A549 (cell line): ENCODE measurements at regions not wholly inside any gene's neighbourhood (a gene's known extent, or its start where the extent isn't known, plus 50 kb on each side); places are given as distances from the start of the nearest gene placed in this dataset.

ENCODE experiments used
- ATAC-seq, 2 experiments: fragments of 200-7000 bp in 1 of 2; fragments of >200 bp in 1 of 2; cut with Nextera tagmentation in 1 of 2; cut with Tn5 transposase in 1 of 2; 3 replicates each; pipeline versions ENCODE4 v1.8.0 to v1.9.1; 2018 to 2020; ENCODE audit warnings: mild to moderate bottlenecking in 1 of 2, moderate library complexity in 1 of 2
- CTCF ChIA-PET: fragments of 300-600 bp; sonication (Branson Sonifier 250); formaldehyde crosslinking; extraction: SDS; loops from one replicate; lab custom pipeline; 2021; ENCODE audit warnings: antibody characterized with exemption, inconsistent platforms; lab: Yijun Ruan, JAX
- POLR2A ChIA-PET: fragments of 350-600 bp; formaldehyde crosslinking; extraction: SDS; loops from one replicate; lab custom pipeline; 2021; ENCODE audit warnings: antibody characterized with exemption, inconsistent platforms; lab: Yijun Ruan, JAX
- DNase-seq, 2 experiments: peaks; one replicate each; pipeline versions ENCODE4 v3.0.0 to v3.0.0-alpha.2; 2011 to 2016; ENCODE audit warnings: low read depth in 1 of 2, low spot score in 1 of 2
- FAIRE-seq: peaks from 2 replicates; lab custom pipeline; 2011; peaks lifted over from hg19 to GRCh38; lab: Jason Lieb, UNC
- H3K27ac ChIP-seq, 2 experiments: fragments of >200 bp; sonication (Bioruptor Twin); formaldehyde crosslinking; 3 replicates each; pipeline ENCODE4 v1.5.1; 2016 to 2017
- H3K4me1 ChIP-seq: fragments of >200 bp; sonication (Bioruptor Twin); formaldehyde crosslinking; 3 replicates; pipeline ENCODE4 v1.6.1; 2016
- H3K4me2 ChIP-seq: fragments of >200 bp; sonication (Bioruptor Twin); formaldehyde crosslinking; 3 replicates; pipeline ENCODE4 v1.6.1; 2016
- H3K4me3 ChIP-seq: fragments of >200 bp; sonication (Bioruptor Twin); formaldehyde crosslinking; 3 replicates; pipeline ENCODE4 v1.5.1; 2016
- H3K9me3 ChIP-seq: fragments of >200 bp; sonication (Bioruptor Twin); formaldehyde crosslinking; 3 replicates; pipeline ENCODE4 v1.6.1; 2016
- BHLHE40 ChIP-seq: IDR thresholded peaks from 2 replicates; pipeline ENCODE4 v1.6.1; 2012; ENCODE audit warnings: low read depth, low read length, inconsistent platforms
- CBX8 ChIP-seq: fragments of 200-600 bp; sonication (generic); IDR thresholded peaks from 2 replicates; pipeline ENCODE4 v1.6.1; 2016
- CHD2 ChIP-seq: fragments of 150-350 bp; IDR thresholded peaks from 2 replicates; pipeline ENCODE4 v1.6.1; 2014; ENCODE audit warnings: low read length; ENCODE audit not compliant: partially characterized antibody
- EHF ChIP-seq: fragments of 250-450 bp; sonication (Bioruptor Pico); IDR thresholded peaks from 2 replicates; pipeline ENCODE4 v1.5.0; 2020; ENCODE audit warnings: mild to moderate bottlenecking
- ESRRA ChIP-seq: fragments of 150-350 bp; IDR thresholded peaks from 2 replicates; pipeline ENCODE4 v1.6.1; 2014; ENCODE audit warnings: mild to moderate bottlenecking, low read length, borderline replicate concordance
- FOSB ChIP-seq: fragments of 250-450 bp; sonication (Bioruptor Pico); IDR thresholded peaks from 2 replicates; pipeline ENCODE4 v1.5.0; 2020; ENCODE audit warnings: mild to moderate bottlenecking, moderate library complexity
- FOXS1 ChIP-seq: fragments of 250-450 bp; sonication (Bioruptor Pico); IDR thresholded peaks from 2 replicates; pipeline ENCODE4 v1.5.0; 2020; ENCODE audit warnings: mild to moderate bottlenecking, moderate library complexity
- GATA3 ChIP-seq: IDR thresholded peaks from 2 replicates; pipeline ENCODE4 v1.6.1; 2012; ENCODE audit warnings: borderline replicate concordance
- HOXA7 ChIP-seq: fragments of 250-450 bp; sonication (Bioruptor Pico); IDR thresholded peaks from 2 replicates; pipeline ENCODE4 v1.5.0; 2020; ENCODE audit warnings: mild to moderate bottlenecking, moderate library complexity
- HOXB13 ChIP-seq: fragments of 250-450 bp; sonication (Bioruptor Pico); IDR thresholded peaks from 2 replicates; pipeline ENCODE4 v1.5.0; 2020; ENCODE audit warnings: low read depth, mild to moderate bottlenecking, moderate library complexity
- HOXB5 ChIP-seq: fragments of 250-450 bp; sonication (Bioruptor Pico); IDR thresholded peaks from 2 replicates; pipeline ENCODE4 v1.5.0; 2020; ENCODE audit warnings: mild to moderate bottlenecking, moderate library complexity
- JUN ChIP-seq, 2 experiments: fragments of >200 bp; sonication (Bioruptor Twin); formaldehyde crosslinking; IDR thresholded peaks; 2 replicates in 1 of 2; 3 replicates in 1 of 2; pipeline ENCODE4 v1.6.1; 2016 to 2017
- JUNB ChIP-seq: fragments of >200 bp; sonication (Bioruptor Twin); formaldehyde crosslinking; IDR thresholded peaks from 2 replicates; pipeline ENCODE4 v1.6.1; 2016
- MAFK ChIP-seq: fragments of 450-650 bp; IDR thresholded peaks from 2 replicates; pipeline ENCODE4 v1.6.1; 2014; ENCODE audit not compliant: partially characterized antibody
- MYC ChIP-seq: IDR thresholded peaks from 2 replicates; pipeline ENCODE4 v1.6.1; 2012; ENCODE audit warnings: mild to moderate bottlenecking, inconsistent platforms, low read length, improper control_type of control experiment, borderline replicate concordance
- POLR2AphosphoS2 ChIP-seq: conservative IDR thresholded peaks from 2 replicates; pipeline ENCODE4 v1.6.1; 2012; ENCODE audit warnings: low read length, improper control_type of control experiment, inconsistent platforms
- RAD21 ChIP-seq, 2 experiments: fragments of >200 bp in 1 of 2; sonication (Bioruptor Twin) in 1 of 2; formaldehyde crosslinking in 1 of 2; IDR thresholded peaks in 1 of 2; conservative IDR thresholded peaks in 1 of 2; 2 replicates in 1 of 2; 3 replicates in 1 of 2; pipeline ENCODE4 v1.6.1; 2012 to 2018; ENCODE audit warnings: inconsistent platforms in 1 of 2
- RARB ChIP-seq: fragments of 250-450 bp; sonication (Bioruptor Pico); IDR thresholded peaks from 2 replicates; pipeline ENCODE4 v1.8.0; 2021; ENCODE audit warnings: mild to moderate bottlenecking, moderate library complexity
- RCOR1 ChIP-seq: fragments of 150-350 bp; IDR thresholded peaks from 2 replicates; pipeline ENCODE4 v1.6.1; 2014; ENCODE audit warnings: antibody characterized with exemption, low read length, low read depth
- RFX5 ChIP-seq: fragments of 450-650 bp; IDR thresholded peaks from 2 replicates; pipeline ENCODE4 v1.7.1; 2014; ENCODE audit warnings: antibody characterized with exemption, mild to moderate bottlenecking, moderate library complexity
- RNF2 ChIP-seq: fragments of 200-600 bp; sonication (generic); IDR thresholded peaks from 2 replicates; pipeline ENCODE4 v1.6.1; 2016; ENCODE audit warnings: low read depth, mild to moderate bottlenecking, antibody characterized with exemption, moderate library complexity, borderline replicate concordance
- SMC3 ChIP-seq: fragments of >200 bp; sonication (Bioruptor Twin); formaldehyde crosslinking; IDR thresholded peaks from 3 replicates; pipeline ENCODE4 v1.6.1; 2018; ENCODE audit warnings: inconsistent platforms
- TFCP2L1 ChIP-seq: fragments of 250-450 bp; sonication (Bioruptor Pico); IDR thresholded peaks from 2 replicates; pipeline ENCODE4 v1.5.0; 2021; ENCODE audit warnings: mild to moderate bottlenecking
- TP53 ChIP-seq: fragments of 250-450 bp; sonication (Bioruptor Pico); IDR thresholded peaks from 2 replicates; pipeline ENCODE4 v1.5.0; 2021; ENCODE audit warnings: mild to moderate bottlenecking, moderate library complexity
- ZC3H11A ChIP-seq: fragments of 450-650 bp; IDR thresholded peaks from 2 replicates; pipeline ENCODE4 v1.6.1; 2014; ENCODE audit warnings: antibody characterized with exemption, mild to moderate bottlenecking
- ZNF302 ChIP-seq: fragments of 250-450 bp; sonication (Bioruptor Pico); IDR thresholded peaks from 2 replicates; pipeline ENCODE4 v1.9.0; 2021; ENCODE audit warnings: inconsistent platforms, mild to moderate bottlenecking, moderate library complexity
- ZSCAN20 ChIP-seq: fragments of 250-450 bp; sonication (Bioruptor Pico); IDR thresholded peaks from 2 replicates; pipeline ENCODE4 v1.8.0; 2022; ENCODE audit warnings: mild to moderate bottlenecking, moderate library complexity
- WGBS: methylation state at CpG from one replicate; pipeline ENCODE4 v1.1.6; 2017; ENCODE audit errors: missing lambda C conversion rate; 5-methylcytosine and 5-hydroxymethylcytosine counted together
- TF ChIP-seq, protein P1 (sequence below): IDR thresholded peaks from 2 replicates; pipeline ENCODE4 v1.6.1; 2012; ENCODE audit warnings: low read depth, borderline replicate concordance
- TF ChIP-seq, protein P2 (sequence below): fragments of >200 bp; sonication (Bioruptor Twin); formaldehyde crosslinking; IDR thresholded peaks from 2 replicates; pipeline ENCODE4 v1.6.1; 2016
- TF ChIP-seq, protein P3 (sequence below): fragments of 450-650 bp; IDR thresholded peaks from 2 replicates; pipeline ENCODE4 v1.6.1; 2014; ENCODE audit warnings: antibody characterized with exemption
- TF ChIP-seq, protein P4 (sequence below): fragments of 200-600 bp; sonication (generic); IDR thresholded peaks from 2 replicates; pipeline ENCODE4 v1.6.1; 2016; ENCODE audit warnings: antibody characterized with exemption, mild to moderate bottlenecking, moderate library complexity

DNA sequence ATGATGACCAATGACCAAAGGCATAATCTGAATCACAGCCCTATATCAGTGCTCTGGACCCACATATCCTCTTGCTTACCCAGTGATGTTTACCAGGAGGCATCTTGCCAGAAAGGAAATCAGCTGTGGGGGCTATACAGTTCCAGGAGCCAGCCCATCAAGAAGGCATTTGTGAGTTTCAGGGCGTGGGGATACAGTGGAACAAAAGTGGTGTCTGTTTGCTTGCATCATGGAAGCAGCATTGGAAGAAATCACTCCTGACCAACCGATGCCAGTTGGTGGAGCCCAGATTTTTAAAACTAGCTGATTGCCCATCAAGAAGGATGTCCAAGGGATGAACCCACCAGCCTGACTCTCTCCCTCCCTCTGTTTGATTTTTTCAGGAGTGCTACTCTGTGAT lies 106.5 kb upstream of the EGFLAM start:
- no peak for ATAC-seq
- CTCF ChIA-PET, result no interaction called here
- Histone ChIP-seq H3K27ac (no peak overlapping the region), H3K4me3 (no peak overlapping the region), H3K4me1 (no peaks in the 10 kb centered on the region)
- DNase-seq, result no peak
- POLR2A ChIA-PET, result no interaction called here
- no peak for FAIRE-seq
- 3% methylated on average over 2 of the region's 2 CpGs for WGBS
- TF ChIP-seq HOXB5 (CRISPR knock-in tag) (no peak), ZSCAN20 (CRISPR knock-in tag) (no peak), ZNF302 (CRISPR knock-in tag) (no peak), CHD2 (no peak), BHLHE40 (no peak), RFX5 (no peak), JUN (IDR thresholded peaks at IDR 0.05) (no peak), GATA3 (no peak), CBX8 (no peak), ZC3H11A (no peak), ESRRA (no peak), TFCP2L1 (CRISPR knock-in tag) (no peak), RCOR1 (no peak), RARB (no peak), RNF2 (no peak)
- TF ChIP-seq, all 56 proteins: peak for 0
- Histone ChIP-seq H3K9me3 (no peaks in the 10 kb centered on the region), H3K4me2 (no peak overlapping the region)

DNA sequence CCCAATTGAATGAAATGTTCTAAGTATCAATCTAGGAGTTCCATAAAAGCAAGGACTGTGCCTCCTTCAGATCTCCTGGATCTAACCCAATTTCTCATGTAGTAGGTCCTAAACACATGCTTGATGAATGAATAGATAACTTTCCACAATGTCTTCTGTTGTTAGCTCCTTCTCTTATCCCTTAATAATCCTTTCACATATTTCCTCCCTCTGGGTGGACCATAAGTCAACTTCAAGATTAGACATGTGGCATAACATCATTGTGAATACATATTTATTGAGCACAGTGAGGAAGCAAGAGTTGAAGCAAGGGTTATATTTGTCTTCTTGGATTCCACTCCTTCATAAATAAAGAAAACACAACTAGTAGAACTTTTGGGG lies 108.6 kb upstream of the EGFLAM start:
- CTCF ChIA-PET, result no interaction called here
- H3K4me3 ChIP-seq, result no peak overlapping the region
- H3K9me3 ChIP-seq, result no peaks in the 10 kb centered on the region
- no peak for DNase-seq
- no peak for TF ChIP-seq HOXA7 (CRISPR knock-in tag)
- TF ChIP-seq POLR2AphosphoS2, result no peak
- no peak for TF ChIP-seq RAD21 (conservative IDR thresholded peaks at IDR 0.05 in 1 of 2, IDR thresholded peaks at IDR 0.05 in 1 of 2)
- TF ChIP-seq JUNB, result no peak
- no peak for ATAC-seq
- H3K27ac ChIP-seq, result no peak overlapping the region
- POLR2A ChIA-PET, result no interaction called here
- no peak for FAIRE-seq
- H3K4me1 ChIP-seq, result no peaks in the 10 kb centered on the region
- no peak overlapping the region for H3K4me2 ChIP-seq

DNA sequence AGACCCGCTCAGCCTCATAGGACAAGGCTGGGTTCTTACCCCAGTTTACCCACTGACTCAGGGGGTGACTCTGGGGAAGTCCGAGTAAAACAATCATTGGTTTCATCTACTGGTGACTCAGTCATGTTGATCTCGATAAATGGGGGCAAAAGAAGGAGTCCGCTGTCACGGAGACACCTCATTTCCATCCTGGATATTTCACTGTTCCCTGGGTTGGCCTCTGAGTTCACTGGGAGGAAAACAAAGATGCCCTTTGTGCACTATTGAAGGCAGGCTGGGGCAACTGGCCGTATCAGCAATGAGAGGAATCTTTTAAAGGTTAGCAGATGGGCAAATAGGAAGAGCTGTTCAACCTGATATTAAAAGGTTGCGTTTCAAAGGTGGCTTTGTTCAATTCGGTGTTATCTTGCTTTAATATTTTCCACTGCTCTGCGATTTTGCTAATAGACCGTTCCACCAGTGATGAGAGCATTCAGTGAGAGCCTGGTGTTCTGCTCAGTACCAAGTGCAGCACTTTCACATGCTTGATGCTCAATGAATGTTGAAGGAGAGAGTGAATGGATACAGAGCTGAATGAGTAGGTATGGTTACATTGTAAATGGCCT lies 110.2 kb upstream of the EGFLAM start:
- ATAC-seq, result no peak
- POLR2A ChIA-PET, result no interaction called here
- no peak for TF ChIP-seq FOXS1 (CRISPR knock-in tag)
- no peak for TF ChIP-seq MYC
- no peak for TF ChIP-seq HOXB13 (CRISPR knock-in tag)
- TF ChIP-seq EHF (CRISPR knock-in tag), result no peak
- TF ChIP-seq, protein P1, sequence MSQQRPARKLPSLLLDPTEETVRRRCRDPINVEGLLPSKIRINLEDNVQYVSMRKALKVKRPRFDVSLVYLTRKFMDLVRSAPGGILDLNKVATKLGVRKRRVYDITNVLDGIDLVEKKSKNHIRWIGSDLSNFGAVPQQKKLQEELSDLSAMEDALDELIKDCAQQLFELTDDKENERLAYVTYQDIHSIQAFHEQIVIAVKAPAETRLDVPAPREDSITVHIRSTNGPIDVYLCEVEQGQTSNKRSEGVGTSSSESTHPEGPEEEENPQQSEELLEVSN, result no peak
- TF ChIP-seq JUNB, result no peak
- no peak for TF ChIP-seq FOSB
- no peak for DNase-seq
- no peak overlapping the region for H3K27ac ChIP-seq
- no peaks in the 10 kb centered on the region for H3K4me1 ChIP-seq
- FAIRE-seq, result no peak
- no peaks in the 10 kb centered on the region for H3K9me3 ChIP-seq
- no peak overlapping the region for H3K4me3 ChIP-seq
- H3K4me2 ChIP-seq, result no peak overlapping the region
- WGBS, result 18% methylated on average over 10 of the region's 10 CpGs
- CTCF ChIA-PET, result interaction anchor here (0.9 to 1.9 kb wide), 3 partner anchors 8 to 45 kb away, joined by 3 to 4 read pairs (median 3); no protein-coding TSS in a partner anchor

DNA sequence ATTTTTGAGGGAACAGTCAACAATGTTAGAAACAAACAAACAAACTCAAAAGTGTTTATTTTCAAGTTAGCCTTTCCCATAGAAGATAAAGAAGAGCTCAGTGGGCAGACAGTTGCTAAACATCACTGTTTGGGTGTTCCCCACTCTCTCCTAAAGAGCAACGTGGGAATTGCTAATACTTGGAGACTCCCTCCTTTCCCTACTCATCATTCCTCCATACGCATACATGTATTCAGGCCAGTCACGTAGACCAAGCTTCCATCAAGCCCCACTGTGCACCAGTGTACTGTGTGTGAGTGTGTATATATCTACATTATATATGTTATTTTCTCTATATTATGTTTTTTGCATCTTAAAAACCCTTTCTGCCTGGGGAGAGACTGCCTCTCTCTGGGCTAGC lies 115.0 kb upstream of the EGFLAM start:
- ChIA-PET CTCF (no interaction called here), POLR2A (no interaction called here)
- Histone ChIP-seq H3K4me1 (no peaks in the 10 kb centered on the region), H3K4me3 (no peak overlapping the region), H3K27ac (no peak overlapping the region), H3K4me2 (no peak overlapping the region), H3K9me3 (no peaks in the 10 kb centered on the region)
- ATAC-seq (no peak), FAIRE-seq (no peak), DNase-seq (no peak)
- 38% methylated on average over 3 of the region's 3 CpGs for WGBS
- TF ChIP-seq SMC3, result no peak
- TF ChIP-seq TP53 (CRISPR knock-in tag), result no peak
- TF ChIP-seq MAFK, result no peak
- no peak for TF ChIP-seq RFX5
- TF ChIP-seq, protein P2, sequence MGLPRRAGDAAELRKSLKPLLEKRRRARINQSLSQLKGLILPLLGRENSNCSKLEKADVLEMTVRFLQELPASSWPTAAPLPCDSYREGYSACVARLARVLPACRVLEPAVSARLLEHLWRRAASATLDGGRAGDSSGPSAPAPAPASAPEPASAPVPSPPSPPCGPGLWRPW, result no peak
- TF ChIP-seq, protein P3, sequence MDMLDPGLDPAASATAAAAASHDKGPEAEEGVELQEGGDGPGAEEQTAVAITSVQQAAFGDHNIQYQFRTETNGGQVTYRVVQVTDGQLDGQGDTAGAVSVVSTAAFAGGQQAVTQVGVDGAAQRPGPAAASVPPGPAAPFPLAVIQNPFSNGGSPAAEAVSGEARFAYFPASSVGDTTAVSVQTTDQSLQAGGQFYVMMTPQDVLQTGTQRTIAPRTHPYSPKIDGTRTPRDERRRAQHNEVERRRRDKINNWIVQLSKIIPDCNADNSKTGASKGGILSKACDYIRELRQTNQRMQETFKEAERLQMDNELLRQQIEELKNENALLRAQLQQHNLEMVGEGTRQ, result no peak
- TF ChIP-seq, protein P4, sequence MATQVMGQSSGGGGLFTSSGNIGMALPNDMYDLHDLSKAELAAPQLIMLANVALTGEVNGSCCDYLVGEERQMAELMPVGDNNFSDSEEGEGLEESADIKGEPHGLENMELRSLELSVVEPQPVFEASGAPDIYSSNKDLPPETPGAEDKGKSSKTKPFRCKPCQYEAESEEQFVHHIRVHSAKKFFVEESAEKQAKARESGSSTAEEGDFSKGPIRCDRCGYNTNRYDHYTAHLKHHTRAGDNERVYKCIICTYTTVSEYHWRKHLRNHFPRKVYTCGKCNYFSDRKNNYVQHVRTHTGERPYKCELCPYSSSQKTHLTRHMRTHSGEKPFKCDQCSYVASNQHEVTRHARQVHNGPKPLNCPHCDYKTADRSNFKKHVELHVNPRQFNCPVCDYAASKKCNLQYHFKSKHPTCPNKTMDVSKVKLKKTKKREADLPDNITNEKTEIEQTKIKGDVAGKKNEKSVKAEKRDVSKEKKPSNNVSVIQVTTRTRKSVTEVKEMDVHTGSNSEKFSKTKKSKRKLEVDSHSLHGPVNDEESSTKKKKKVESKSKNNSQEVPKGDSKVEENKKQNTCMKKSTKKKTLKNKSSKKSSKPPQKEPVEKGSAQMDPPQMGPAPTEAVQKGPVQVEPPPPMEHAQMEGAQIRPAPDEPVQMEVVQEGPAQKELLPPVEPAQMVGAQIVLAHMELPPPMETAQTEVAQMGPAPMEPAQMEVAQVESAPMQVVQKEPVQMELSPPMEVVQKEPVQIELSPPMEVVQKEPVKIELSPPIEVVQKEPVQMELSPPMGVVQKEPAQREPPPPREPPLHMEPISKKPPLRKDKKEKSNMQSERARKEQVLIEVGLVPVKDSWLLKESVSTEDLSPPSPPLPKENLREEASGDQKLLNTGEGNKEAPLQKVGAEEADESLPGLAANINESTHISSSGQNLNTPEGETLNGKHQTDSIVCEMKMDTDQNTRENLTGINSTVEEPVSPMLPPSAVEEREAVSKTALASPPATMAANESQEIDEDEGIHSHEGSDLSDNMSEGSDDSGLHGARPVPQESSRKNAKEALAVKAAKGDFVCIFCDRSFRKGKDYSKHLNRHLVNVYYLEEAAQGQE, result no peak
- no peak for TF ChIP-seq MYC
- no peak for TF ChIP-seq HOXA7 (CRISPR knock-in tag)
- TF ChIP-seq BHLHE40, result no peak
